Astrocyte of the cerebellum (primary cell): ENCODE measurements at regions not wholly inside any gene's neighbourhood (a gene's known extent, or its start where the extent isn't known, plus 50 kb on each side); places are given as distances from the start of the nearest gene placed in this dataset.

Source experiments
- DNase-seq: peaks from one replicate; pipeline ENCODE4 v3.0.0-alpha.2; 2011; ENCODE audit warnings: low read depth
- H3K4me3 ChIP-seq: 2 replicates; pipeline ENCODE4 v1.5.1; 2011; ENCODE audit warnings: mild to moderate bottlenecking, low read depth, low read length, moderate library complexity
- CTCF ChIP-seq: IDR thresholded peaks from 2 replicates; pipeline ENCODE4 v1.5.1; 2012; ENCODE audit warnings: low read length, low read depth, moderate library complexity, mild to moderate bottlenecking; ENCODE audit errors: missing control alignments
- in situ Hi-C: cut with HindIII; loops from 2 replicates; pipeline ENCODE4 v1.10.0; 2017; ENCODE audit warnings: low sequenced_read_pairs

DNA sequence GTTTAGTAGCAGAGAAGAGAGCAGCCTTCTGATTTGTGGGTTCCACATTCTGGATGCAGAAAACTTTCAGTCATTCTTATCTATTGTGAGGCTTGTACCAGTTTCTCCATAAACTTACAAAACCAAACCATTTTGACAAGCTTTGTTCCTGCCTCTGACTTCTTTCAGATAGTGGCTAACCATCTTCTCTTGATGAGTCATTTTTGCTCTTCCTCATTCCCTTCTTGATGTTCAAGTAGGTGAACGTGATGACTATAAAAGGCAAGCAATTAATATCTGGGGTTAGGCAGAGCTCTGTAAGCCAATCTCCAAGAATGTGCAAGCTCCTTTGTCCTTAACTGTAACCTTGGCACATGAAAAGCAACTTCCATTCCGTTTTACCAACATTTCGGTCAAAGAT, 2083.1 kb upstream of the PIK3C3 start:
- no peak for DNase-seq
- TF ChIP-seq CTCF = no peak
- no peak overlapping the region for H3K4me3 ChIP-seq
- in situ Hi-C loops = no loop called here

DNA sequence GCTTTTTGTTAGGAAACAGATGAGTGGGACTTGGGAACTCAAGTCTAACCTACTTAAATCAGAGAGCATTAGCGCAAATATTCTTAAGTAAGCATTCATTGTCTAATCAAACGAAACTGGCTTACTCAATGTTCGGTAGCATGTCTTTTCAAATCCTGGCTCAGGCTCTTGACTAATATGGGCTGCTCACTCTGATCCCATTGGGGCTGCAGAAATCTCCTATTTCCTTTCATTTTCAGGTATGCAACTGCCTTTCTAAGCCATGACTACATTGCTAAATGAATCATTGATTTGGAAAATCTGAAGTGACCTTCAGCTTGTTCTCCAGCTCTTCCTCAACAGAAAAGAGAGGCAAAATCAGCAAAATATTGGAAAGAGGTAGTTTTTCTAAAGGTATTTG, 2084.4 kb upstream of the PIK3C3 start:
- no peak for TF ChIP-seq CTCF
- DNase-seq = no peak
- no peak overlapping the region for H3K4me3 ChIP-seq
- in situ Hi-C loops = no loop called here

- no peak overlapping the region for H3K4me3 ChIP-seq
- in situ Hi-C loops = no loop called here
- TF ChIP-seq CTCF = no peak
- DNase-seq = no peak
Measured at GRCh38 chr18:39863916-39864315, 2091.1 kb upstream of the PIK3C3 start.

DNA sequence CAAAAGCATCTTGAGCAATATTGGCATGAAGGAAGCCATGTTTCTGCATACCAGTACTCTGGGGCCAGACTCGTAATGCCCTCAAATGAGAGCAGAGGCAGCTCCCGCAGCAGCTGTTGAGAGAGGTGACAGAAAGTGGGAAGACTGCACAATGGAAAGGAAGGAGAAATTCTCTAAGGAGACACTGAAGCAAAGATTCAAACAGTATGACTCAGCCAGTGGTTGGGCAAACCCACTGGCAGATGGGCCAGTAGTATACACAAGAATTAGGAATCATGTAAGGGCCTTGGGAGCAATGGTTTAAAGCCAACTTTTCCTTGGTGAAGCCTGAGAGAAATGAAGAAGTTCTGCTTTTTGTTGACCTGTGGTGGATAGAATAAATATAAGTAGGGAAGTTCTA, 2092.7 kb upstream of the PIK3C3 start:
- no peak overlapping the region for H3K4me3 ChIP-seq
- TF ChIP-seq CTCF = no peak
- in situ Hi-C loops = no loop called here
- DNase-seq = no peak

DNA sequence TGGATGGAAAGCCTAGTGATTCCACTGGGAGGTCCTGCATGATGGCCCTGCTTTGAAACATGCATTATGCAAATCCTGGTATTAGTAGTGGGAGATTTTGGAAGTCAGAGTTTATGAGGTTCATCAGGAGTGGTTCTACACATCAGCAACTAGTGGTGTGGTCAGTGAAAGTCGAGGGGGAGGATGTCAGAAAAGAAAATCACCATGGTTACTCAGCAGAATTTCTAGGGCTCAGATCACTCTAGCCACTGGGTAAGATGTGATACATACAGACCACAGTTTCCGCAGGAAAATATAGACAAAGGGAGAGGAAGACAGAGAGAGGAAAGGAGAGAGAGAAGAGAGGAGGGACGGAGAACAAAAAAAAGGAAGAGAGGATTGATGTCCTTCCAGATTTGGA, 2100.7 kb upstream of the PIK3C3 start:
- no peak overlapping the region for H3K4me3 ChIP-seq
- in situ Hi-C loops = no loop called here
- TF ChIP-seq CTCF = no peak
- no peak for DNase-seq

- DNase-seq = no peak
- TF ChIP-seq CTCF = no peak
- in situ Hi-C loops = no loop called here
- H3K4me3 ChIP-seq = no peak overlapping the region
Measured at GRCh38 chr18:39846265-39846664, 2108.8 kb upstream of the PIK3C3 start.

- in situ Hi-C loops = no loop called here
- no peak overlapping the region for H3K4me3 ChIP-seq
- DNase-seq = no peak
- no peak for TF ChIP-seq CTCF
Measured at GRCh38 chr18:39845631-39846030, 2109.4 kb upstream of the PIK3C3 start.
